GM12892 (cell line): ENCODE measurements at regions not wholly inside any gene's neighbourhood (a gene's known extent, or its start where the extent isn't known, plus 50 kb on each side); places are given as distances from the start of the nearest gene placed in this dataset.

Experiments
- POLR2A ChIP-seq: IDR thresholded peaks from 2 replicates; pipeline ENCODE4 v1.6.1; 2011; ENCODE audit warnings: low read depth, low read length, control low read depth
- POLR2AphosphoS5 ChIP-seq: IDR thresholded peaks from 2 replicates; pipeline ENCODE4 v1.6.1; 2011; ENCODE audit warnings: low read depth, low read length, control low read depth
- TAF1 ChIP-seq: IDR thresholded peaks from 2 replicates; pipeline ENCODE4 v1.6.1; 2011; ENCODE audit warnings: low read depth, mild to moderate bottlenecking, control low read depth, low read length, borderline replicate concordance

GRCh38 chr11:90699791-90700400 is 477.0 kb upstream of the CHORDC1 start:
- TF ChIP-seq POLR2A (no peak), POLR2AphosphoS5 (no peak), TAF1 (no peak)
